ENCODE measurements at regions not wholly inside any gene's neighbourhood (a gene's known extent, or its start where the extent isn't known, plus 50 kb on each side); places are given as distances from the start of the nearest gene placed in this dataset.
"Not testable (repeated sequence)": the region's sequence is repeated elsewhere in the genome, so short reads cannot be mapped to it uniquely, and the experiment has no call there.

DNA sequence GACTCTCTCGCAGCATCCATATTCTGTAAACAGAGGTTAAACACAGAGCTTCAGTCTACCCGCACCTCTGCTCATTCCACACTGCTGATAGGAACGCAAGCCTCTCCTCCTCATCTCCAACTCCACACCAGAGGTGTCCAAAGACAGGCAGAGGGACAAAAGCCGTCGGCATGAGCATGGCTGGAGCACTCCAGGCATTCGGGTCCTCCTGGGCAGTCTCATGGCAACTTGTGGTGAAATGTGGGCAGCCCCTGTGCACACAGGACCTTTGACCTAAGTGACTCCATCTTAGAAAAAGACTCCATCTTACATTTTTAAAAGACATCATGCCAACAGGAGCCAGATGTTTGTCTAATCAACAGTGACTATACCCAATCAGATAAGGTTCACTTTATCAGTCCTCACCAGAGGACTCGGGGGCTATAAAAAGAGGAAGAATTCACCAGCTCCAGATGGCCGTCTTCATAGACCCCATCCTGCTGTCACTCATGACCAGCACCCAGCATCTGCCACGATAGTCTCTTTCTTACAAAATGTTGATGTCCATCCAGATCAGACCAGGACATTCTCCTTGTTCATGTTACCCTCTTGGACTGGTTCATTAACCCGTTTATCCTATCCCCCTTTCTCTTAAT, 304.4 kb downstream of the ANAPC1 start:
- H3K36me3 Mint-ChIP-seq, H3K4me3 Mint-ChIP-seq, H3K27ac Mint-ChIP-seq, H3K9me3 Mint-ChIP-seq, H3K27me3 Mint-ChIP-seq, H3K4me1 Mint-ChIP-seq: not testable (repeated sequence)

DNA sequence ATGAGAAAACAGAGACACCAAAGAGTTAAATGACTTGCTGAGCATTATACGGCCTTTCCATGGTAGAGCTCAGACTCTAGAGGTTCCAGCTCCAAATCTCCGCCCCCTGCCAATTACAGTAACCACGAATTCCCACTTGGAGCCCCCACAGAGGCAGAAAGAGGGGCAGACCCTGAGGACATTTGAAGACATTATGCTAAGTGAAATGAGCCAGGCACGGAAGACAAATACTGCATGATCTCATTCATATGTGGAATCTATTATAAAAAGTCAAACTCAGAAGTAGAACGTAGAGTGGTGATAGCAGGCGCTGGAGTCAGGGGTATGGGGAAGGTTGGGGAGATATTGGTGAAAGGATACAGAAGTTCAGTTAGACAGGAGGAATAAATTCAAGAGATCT, 303.4 kb downstream of the ANAPC1 start:
- not testable (repeated sequence) for H3K27ac Mint-ChIP-seq

DNA sequence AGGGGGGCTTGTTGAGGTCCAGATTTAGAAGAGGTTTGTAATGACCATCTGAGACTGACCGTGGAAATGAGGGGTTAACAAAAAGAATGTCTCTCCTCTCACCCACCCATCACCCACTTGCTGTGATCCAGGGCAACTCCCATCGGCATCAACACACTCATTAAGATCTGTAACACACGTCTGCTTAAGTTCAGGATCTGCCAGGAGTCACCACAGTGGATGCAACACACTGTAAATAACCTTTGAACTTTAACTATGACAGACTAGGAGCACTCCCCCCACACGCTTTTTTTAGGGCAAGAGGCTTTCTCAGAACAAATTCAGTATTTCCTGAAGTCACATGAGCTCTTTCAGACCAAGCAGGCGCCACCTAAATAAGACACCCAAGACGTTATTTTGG, 301.9 kb downstream of the ANAPC1 start:
- H3K4me1 Mint-ChIP-seq, H3K9me3 Mint-ChIP-seq, H3K36me3 Mint-ChIP-seq: not testable (repeated sequence)

More for the DNA sequence above, 303.4 kb downstream of the ANAPC1 start:
- not testable (repeated sequence) for H3K27me3 Mint-ChIP-seq, H3K4me1 Mint-ChIP-seq, H3K9me3 Mint-ChIP-seq, H3K36me3 Mint-ChIP-seq, H3K4me3 Mint-ChIP-seq

DNA sequence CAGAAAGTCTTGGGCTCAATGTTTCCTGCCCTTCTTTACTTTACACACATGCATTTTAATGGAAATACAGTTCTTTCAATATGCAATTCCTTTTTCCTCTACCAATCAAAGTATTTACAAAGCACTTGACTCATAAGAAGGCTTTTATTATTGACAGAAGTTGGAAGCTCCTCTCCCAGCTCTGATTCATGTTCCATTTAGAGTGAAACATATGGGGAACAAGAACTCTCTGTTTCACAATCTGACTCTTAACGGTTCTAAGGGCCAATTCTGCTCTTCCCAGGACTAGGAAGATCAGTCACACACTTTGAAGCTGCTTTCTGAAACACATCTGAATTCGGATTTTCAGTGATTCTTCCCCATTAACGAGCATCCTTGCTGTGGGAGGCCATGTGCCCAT, 300.5 kb downstream of the ANAPC1 start:
- not testable (repeated sequence) for H3K4me1 Mint-ChIP-seq, H3K27ac Mint-ChIP-seq, H3K9me3 Mint-ChIP-seq, H3K36me3 Mint-ChIP-seq, H3K27me3 Mint-ChIP-seq, H3K4me3 Mint-ChIP-seq

More for the DNA sequence above, 301.9 kb downstream of the ANAPC1 start:
- H3K27ac Mint-ChIP-seq, H3K4me3 Mint-ChIP-seq, H3K27me3 Mint-ChIP-seq: not testable (repeated sequence)

DNA sequence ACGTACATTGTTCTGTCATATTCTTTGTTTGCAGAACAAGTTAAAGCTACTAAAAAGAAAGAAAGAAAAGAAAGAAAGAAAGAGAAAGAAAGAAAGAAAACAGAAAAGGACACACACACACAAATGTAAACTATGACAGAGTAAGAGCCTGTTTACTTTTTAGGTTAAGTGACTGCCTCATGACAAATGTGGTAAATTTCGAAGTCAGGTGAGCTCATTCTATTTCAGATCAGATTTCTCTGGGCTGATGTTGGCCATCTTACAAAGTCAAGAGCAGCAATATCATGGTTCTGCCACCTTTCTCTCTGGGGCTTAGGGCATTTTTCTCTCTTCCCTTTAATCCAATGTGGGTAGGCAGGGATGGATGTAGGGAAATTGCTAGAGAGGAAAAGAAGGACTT, 299.5 kb downstream of the ANAPC1 start:
- not testable (repeated sequence) for H3K4me3 Mint-ChIP-seq, H3K36me3 Mint-ChIP-seq, H3K4me1 Mint-ChIP-seq, H3K27ac Mint-ChIP-seq, H3K27me3 Mint-ChIP-seq, H3K9me3 Mint-ChIP-seq

DNA sequence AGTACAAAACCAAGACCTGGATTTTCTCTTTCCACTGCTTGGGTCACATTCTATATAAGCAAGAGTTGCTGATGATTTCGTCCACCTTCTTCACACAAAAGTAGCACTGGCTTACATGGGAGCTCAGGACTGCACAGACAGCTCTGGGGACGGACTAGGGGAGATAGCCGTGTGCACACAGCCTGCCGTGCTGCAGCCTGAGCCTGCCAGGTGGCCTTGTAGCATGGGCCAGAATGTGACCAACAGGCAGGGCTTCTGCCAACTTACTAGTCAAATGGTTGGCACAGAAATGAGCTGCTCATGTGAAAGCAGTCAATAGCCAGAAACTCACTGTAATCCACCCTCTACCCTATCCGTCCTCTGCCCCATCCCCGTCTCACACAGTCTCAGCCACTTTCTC, 299.0 kb downstream of the ANAPC1 start:
- not testable (repeated sequence) for H3K9me3 Mint-ChIP-seq, H3K27ac Mint-ChIP-seq, H3K36me3 Mint-ChIP-seq, H3K4me1 Mint-ChIP-seq, H3K27me3 Mint-ChIP-seq, H3K4me3 Mint-ChIP-seq

DNA sequence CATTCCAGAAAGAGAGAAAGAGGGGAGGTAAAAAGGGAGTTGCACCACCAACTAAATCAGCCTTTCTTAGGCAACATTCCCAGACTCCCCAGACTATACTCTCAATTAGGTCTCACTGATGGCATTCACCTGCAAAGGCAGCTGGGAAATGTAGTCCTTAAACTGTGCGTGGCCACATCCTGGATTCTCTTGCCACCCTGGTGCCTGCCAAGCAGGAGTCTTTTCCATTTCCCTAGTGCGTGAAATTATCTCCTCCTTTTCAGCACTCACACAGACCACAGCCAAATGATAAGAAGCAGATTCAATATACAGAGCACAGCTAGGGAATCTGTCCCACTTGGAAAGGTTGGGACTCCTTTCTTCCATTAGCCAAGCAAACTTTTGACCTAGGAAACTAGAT, 298.0 kb downstream of the ANAPC1 start:
- H3K4me3 Mint-ChIP-seq, H3K9me3 Mint-ChIP-seq, H3K27me3 Mint-ChIP-seq: not testable (repeated sequence)

DNA sequence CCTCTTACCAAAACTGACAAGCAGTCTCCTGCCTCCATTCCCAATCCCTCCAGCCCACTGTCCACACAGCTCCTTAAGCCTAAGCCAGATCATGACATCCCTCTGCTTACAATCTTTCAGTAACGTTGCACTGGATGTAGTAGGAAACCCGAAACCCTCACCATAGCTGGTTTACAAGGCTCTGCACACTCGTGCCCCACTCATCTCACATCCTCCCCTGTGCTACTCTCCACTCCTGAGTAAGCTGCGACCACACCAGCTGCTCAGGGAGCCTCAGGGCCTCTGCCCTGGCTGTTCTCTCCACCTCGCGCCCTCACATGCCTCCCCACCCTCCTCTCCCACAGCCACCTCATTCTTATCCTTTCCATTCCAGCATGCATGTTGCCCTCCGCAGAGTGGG, 288.9 kb downstream of the ANAPC1 start:
- H3K4me1 Mint-ChIP-seq, H3K4me3 Mint-ChIP-seq, H3K36me3 Mint-ChIP-seq, H3K9me3 Mint-ChIP-seq, H3K27ac Mint-ChIP-seq, H3K27me3 Mint-ChIP-seq: not testable (repeated sequence)

More for the DNA sequence above, 298.0 kb downstream of the ANAPC1 start:
- not testable (repeated sequence) for H3K4me1 Mint-ChIP-seq, H3K36me3 Mint-ChIP-seq, H3K27ac Mint-ChIP-seq

DNA sequence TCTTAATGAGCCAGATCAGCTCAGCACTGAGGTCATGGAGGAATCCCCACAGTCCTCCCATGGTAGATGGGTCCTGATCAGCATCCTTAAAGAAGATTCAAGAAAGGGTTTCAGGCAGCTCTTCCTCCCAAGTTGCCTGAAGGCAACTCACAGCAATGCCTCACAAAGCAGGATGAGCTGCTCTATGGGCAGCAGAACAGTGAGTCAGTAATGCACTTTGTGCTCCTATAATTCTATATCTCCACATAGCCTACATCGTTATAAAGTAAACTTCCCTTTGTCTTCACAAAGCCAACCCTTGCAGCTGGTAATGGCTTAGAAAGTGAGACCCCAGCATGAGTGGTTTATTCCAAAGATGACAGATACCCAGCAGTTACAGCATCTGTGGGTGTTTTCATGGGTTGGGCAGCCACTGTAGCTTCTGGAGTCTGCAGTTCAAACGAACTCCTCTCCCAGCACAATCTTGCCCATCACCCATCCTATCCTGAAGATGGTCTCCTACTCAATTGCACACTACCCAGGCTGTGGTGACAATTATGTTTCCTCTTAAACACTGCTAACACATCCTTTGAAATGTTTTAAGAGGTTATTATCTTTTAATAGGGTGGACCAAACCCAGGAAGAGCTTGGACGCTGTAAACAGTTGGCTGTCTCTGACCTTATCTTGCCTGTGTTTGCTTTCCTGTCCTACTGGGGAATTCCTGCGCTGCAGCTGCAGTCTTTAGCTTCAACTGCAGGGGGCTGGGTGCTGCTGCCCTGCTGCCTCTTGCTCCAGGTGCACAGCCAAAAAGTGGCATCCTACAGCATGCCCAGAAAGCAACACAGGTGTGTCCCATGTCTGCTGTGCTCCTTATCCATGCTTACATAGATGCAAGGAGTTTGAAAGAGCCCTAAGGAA, 286.9 kb downstream of the ANAPC1 start:
- H3K4me3 Mint-ChIP-seq, H3K27me3 Mint-ChIP-seq, H3K27ac Mint-ChIP-seq, H3K4me1 Mint-ChIP-seq, H3K9me3 Mint-ChIP-seq, H3K36me3 Mint-ChIP-seq: not testable (repeated sequence)

DNA sequence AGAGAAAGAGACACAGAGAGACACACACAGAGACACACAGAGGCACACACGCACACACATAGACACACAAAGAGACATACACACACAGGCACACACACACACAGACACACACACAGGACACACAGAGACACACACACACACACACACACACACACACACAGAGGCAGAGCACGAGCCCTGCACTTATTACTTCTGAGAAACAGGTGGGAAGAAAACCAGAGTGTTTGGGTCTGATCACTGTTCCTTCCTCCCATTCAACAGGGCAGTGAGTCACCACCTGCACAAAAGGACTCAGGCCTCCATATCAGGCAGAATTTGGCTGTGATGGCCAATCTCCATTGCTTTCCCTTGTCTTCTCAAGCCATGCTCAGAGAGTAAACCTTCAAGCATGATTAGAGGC, 285.0 kb downstream of the ANAPC1 start:
- H3K27ac Mint-ChIP-seq, H3K4me1 Mint-ChIP-seq, H3K27me3 Mint-ChIP-seq, H3K9me3 Mint-ChIP-seq, H3K36me3 Mint-ChIP-seq, H3K4me3 Mint-ChIP-seq: not testable (repeated sequence)

DNA sequence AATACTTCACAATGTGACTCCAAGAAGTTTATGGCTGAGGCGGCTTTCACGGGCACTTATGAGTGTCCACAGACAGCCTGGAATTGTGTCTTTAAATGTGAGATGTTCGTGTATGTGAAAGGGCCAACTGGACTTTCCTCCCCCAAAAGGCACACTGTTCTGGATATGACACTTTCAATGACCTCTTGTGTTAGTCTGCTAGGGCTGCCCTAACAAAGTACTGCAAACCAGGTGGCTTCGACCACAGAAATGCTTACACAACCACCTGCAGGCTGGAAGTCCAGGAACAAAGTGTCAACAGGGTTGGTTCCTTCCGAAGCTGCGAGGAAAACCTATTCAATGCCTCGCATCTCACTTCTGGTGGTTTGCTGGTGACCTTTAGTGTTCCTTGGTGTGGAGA, 281.7 kb downstream of the ANAPC1 start:
- not testable (repeated sequence) for H3K27ac Mint-ChIP-seq, H3K36me3 Mint-ChIP-seq, H3K4me1 Mint-ChIP-seq, H3K9me3 Mint-ChIP-seq, H3K4me3 Mint-ChIP-seq, H3K27me3 Mint-ChIP-seq

DNA sequence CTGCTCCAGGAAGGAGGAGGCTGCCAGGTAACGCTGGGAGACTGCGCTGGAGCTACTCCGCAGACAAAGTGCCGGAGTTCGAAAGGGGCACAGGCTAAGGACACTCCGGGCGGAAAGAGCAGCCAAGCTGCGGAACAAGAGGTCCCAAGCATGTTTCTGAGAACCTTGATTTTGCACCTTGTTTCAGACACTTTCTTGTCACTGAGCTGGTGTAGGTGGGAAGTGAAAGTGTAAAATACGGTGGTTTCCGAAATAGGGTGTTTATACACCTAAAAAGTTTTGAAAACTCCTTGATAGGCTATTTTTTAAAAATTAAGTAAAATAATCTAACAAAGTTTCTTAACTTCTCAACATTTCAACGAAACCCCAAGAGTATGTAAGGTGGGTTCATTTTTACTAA, 278.2 kb downstream of the ANAPC1 start:
- H3K4me3 Mint-ChIP-seq, H3K4me1 Mint-ChIP-seq, H3K36me3 Mint-ChIP-seq, H3K27me3 Mint-ChIP-seq, H3K9me3 Mint-ChIP-seq, H3K27ac Mint-ChIP-seq: not testable (repeated sequence)

DNA sequence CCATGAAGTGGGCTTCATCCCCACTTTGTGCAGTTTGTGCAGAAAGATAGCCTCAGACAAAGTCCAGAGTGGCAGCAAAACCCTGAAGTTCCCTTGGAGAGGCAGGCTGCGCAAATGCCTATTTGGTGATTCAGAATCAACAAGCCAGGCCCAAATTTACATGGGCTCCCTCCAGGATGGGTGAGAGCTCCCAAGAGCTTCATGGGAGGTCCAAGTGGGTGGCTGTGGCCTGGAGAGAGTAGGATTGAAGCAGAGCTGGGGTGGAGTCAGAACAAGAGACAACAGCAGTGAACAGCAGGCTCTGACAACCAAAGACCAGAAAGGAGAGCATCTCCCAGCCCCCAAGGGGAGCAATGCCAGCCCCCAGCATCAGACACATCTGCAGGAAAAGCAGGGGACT, 277.4 kb downstream of the ANAPC1 start:
- H3K27me3 Mint-ChIP-seq, H3K4me1 Mint-ChIP-seq, H3K36me3 Mint-ChIP-seq, H3K4me3 Mint-ChIP-seq, H3K27ac Mint-ChIP-seq, H3K9me3 Mint-ChIP-seq: not testable (repeated sequence)

DNA sequence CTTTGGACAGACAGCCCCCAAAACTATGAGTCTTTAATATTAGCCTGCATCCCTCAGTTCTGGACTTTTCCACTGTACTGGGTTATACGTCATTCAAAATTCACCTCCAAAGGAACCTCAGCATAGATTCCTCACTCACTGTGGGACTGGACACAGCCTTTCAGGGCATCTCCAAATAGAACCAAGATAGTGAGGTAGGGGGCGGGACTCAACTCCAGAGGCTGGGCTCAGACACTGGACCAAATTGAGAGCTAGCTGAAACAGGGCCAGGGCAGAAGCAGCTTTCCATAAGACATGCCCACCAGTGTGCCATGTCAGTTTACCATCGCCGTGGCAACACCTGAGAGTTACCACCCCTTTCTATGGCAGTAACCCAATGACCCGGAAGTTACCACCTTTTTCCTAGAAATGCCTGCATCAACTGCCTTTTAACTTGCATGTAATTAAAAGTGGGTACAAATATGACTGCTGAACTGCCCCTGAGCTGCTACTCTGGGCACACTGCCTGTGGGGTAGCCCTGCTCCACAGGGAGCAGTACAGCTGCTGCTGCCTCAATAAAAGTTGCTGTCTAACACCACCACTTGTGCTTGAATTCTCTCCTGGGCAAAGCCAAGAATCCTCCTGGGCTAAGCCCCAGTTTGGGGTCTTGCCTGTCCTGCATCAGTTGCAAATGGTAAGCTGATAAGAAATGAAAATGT, 274.7 kb downstream of the ANAPC1 start:
- H3K4me3 Mint-ChIP-seq, H3K27me3 Mint-ChIP-seq, H3K36me3 Mint-ChIP-seq, H3K4me1 Mint-ChIP-seq, H3K9me3 Mint-ChIP-seq, H3K27ac Mint-ChIP-seq: not testable (repeated sequence)

DNA sequence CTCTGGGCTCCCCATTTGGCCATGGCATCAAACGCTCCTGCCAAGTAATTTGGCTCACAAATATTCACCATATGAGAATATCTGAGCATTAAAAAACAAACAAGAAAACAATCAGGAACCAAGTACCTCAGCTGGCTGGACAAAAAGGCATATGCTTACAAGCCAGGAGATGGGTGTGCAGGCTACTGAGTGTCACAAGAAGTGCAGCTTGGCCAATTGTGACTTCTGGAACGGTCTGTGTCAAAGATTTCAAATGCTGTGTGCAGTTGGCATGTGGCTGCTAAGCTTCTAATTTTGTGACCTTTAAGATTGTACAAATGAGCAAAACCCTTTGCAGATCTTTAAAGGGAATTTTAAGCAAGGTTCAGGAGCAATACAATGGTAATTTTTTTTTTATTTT, 274.0 kb downstream of the ANAPC1 start:
- H3K9me3 Mint-ChIP-seq, H3K4me1 Mint-ChIP-seq, H3K27me3 Mint-ChIP-seq, H3K27ac Mint-ChIP-seq, H3K36me3 Mint-ChIP-seq, H3K4me3 Mint-ChIP-seq: not testable (repeated sequence)

DNA sequence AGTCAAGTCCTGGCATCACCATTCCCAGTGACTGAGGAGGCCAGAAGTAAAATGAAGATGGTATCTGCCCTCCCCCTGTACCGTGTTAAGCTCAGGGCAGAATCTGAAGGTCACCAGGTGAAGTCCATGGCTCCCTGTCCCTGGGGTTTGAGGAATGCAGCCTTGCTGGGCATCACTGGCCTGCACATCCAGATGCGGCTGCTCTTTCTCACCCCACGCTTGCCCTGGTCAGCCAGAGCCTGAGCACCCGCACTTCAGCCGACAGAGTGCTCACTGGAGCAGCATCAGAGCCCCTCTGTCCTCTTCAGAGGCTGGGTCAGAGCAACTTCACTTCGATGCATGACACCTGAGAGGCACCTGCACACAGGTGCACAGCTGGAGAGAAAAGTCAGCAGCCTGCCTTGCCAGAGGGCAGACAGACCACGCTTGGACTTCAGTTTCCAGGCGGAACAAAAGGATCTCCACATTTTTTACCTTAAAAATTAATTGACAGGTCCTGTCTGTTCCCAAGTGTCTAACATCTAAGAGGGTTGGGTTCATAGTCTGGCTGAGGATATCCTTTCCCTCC, 267.3 kb downstream of the ANAPC1 start:
- H3K27me3 Mint-ChIP-seq, result no peaks in the 10 kb centered on the region
- no peaks in the 10 kb centered on the region for H3K9me3 Mint-ChIP-seq
- H3K4me3 Mint-ChIP-seq, result no peak overlapping the region

More for the DNA sequence above, 267.3 kb downstream of the ANAPC1 start:
- Mint-ChIP-seq H3K36me3 (no peaks in the 10 kb centered on the region), H3K27ac (no peak overlapping the region), H3K4me1 (peaks cover 0 to 2% (median 0%) of the 10 kb centered on the region in 3 donors)

Data from IgD-negative memory B cell (primary cell).